Activated CD4-positive, alpha-beta T cell treated with anti-CD3 and anti-CD28 coated beads for 24 hours (primary cell): ENCODE measurements at regions not wholly inside any gene's neighbourhood (a gene's known extent, or its start where the extent isn't known, plus 50 kb on each side); places are given as distances from the start of the nearest gene placed in this dataset.
"Not testable (repeated sequence)": the region's sequence is repeated elsewhere in the genome, so short reads cannot be mapped to it uniquely, and the experiment has no call there.

Experiments
- DNase-seq, 2 donors: peaks; one replicate each; pipeline ENCODE4 v3.0.0-alpha.2; 2020; ENCODE audit warnings: low read depth in 2 of 2

- no peak for DNase-seq
These were observed 1188.0 kb downstream of the CDH11 start for GRCh38 chr16:63933841-63934240.

- no peak for DNase-seq
These were observed 1193.4 kb downstream of the CDH11 start for GRCh38 chr16:63928421-63928820.

- no peak for DNase-seq
These were observed 1196.6 kb downstream of the CDH11 start for GRCh38 chr16:63925221-63925620.

- no peak for DNase-seq
These were observed 1199.3 kb downstream of the CDH11 start for GRCh38 chr16:63922560-63922959.

GRCh38 chr16:63921737-63922295 lies 1200.0 kb downstream of the CDH11 start:
- no peak for DNase-seq

- no peak for DNase-seq
These were observed 1208.6 kb downstream of the CDH11 start for GRCh38 chr16:63913290-63913689.

- DNase-seq, result no peak
These were observed 1214.6 kb downstream of the CDH11 start for GRCh38 chr16:63907251-63907650.

GRCh38 chr16:63904930-63905329 lies 1216.9 kb downstream of the CDH11 start:
- DNase-seq, result no peak

- no peak for DNase-seq
These were observed 1217.7 kb downstream of the CDH11 start for GRCh38 chr16:63904182-63904581.

- no peak for DNase-seq
These were observed 1225.3 kb downstream of the CDH11 start for GRCh38 chr16:63896383-63897109.

GRCh38 chr16:63890723-63891122 lies 1231.1 kb downstream of the CDH11 start:
- DNase-seq, result no peak

- no peak for DNase-seq
These were observed 1231.8 kb downstream of the CDH11 start for GRCh38 chr16:63890081-63890480.

GRCh38 chr16:63883091-63883490 lies 1238.8 kb downstream of the CDH11 start:
- DNase-seq, result no peak

- no peak for DNase-seq
These were observed 1239.3 kb downstream of the CDH11 start for GRCh38 chr16:63882576-63882975.

- DNase-seq, result no peak
These were observed 1240.9 kb downstream of the CDH11 start for GRCh38 chr16:63880948-63881347.

GRCh38 chr16:63877401-63877800 lies 1244.5 kb downstream of the CDH11 start:
- no peak for DNase-seq

GRCh38 chr16:63876103-63876502 lies 1245.8 kb downstream of the CDH11 start:
- no peak for DNase-seq

GRCh38 chr16:63860700-63861099 lies 1261.2 kb downstream of the CDH11 start:
- DNase-seq, result not testable (repeated sequence)

- DNase-seq, result no peak
These were observed 1265.3 kb downstream of the CDH11 start for GRCh38 chr16:63856537-63856936.

GRCh38 chr16:63850979-63851378 lies 1270.9 kb downstream of the CDH11 start:
- DNase-seq, result no peak

GRCh38 chr16:63841271-63841670 lies 1280.6 kb downstream of the CDH11 start:
- DNase-seq, result no peak

- no peak for DNase-seq
These were observed 1291.8 kb downstream of the CDH11 start for GRCh38 chr16:63830061-63830460.

GRCh38 chr16:63822818-63823217 lies 1299.0 kb downstream of the CDH11 start:
- DNase-seq, result no peak

GRCh38 chr16:63816276-63816675 lies 1305.6 kb downstream of the CDH11 start:
- DNase-seq, result no peak
